ENCODE measurements at regions not wholly inside any gene's neighbourhood (a gene's known extent, or its start where the extent isn't known, plus 50 kb on each side); places are given as distances from the start of the nearest gene placed in this dataset.

DNA sequence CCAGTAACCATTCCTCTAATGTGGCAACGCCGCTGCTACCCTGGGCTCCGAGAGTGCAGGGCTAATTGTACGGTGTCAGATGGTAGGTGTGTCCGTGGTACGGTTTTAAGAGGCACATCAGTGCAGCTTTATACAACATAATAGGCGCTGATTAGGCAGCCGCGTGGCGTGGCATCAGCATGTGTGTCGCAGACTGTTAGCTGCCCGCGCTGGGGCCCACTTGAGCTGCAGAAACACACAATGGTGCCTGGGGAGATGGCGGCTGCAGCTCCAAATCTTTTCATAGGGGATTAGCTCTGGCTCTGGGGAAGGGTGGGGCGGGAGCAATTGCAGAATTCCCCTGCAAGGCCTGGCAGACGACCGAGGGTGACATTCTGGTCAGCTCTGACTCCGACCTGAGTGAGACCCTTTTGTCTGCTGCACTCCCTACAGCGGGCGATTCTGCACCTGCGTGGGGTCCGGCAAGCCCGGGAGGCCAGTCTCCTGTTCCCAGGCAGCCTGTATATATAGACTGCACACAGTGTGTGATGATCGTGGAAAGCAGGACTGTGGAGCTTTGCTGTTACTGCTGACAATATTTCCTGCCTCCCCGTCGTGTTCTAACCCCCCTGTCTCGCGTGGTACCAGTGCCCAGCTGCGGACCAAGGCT lies 722.7 kb upstream of the CELF2 start:
- Histone ChIP-seq H3K27ac (no peak overlapping the region), H3K9me3 (no peaks in the 10 kb centered on the region), H3K4me3 (no peak overlapping the region), H3K36me3 (no peaks in the 10 kb centered on the region), H3K4me1 (peaks cover 0 to 4% (median 0%) of the 10 kb centered on the region in 4 donors), H3K27me3 (no peaks in the 10 kb centered on the region)
- TF ChIP-seq EP300 (IDR thresholded peaks at IDR 0.05), result no peak
- TF ChIP-seq, protein P1, sequence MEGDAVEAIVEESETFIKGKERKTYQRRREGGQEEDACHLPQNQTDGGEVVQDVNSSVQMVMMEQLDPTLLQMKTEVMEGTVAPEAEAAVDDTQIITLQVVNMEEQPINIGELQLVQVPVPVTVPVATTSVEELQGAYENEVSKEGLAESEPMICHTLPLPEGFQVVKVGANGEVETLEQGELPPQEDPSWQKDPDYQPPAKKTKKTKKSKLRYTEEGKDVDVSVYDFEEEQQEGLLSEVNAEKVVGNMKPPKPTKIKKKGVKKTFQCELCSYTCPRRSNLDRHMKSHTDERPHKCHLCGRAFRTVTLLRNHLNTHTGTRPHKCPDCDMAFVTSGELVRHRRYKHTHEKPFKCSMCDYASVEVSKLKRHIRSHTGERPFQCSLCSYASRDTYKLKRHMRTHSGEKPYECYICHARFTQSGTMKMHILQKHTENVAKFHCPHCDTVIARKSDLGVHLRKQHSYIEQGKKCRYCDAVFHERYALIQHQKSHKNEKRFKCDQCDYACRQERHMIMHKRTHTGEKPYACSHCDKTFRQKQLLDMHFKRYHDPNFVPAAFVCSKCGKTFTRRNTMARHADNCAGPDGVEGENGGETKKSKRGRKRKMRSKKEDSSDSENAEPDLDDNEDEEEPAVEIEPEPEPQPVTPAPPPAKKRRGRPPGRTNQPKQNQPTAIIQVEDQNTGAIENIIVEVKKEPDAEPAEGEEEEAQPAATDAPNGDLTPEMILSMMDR (IDR thresholded peaks at IDR 0.05), result no peak
- no peak for TF ChIP-seq POLR2AphosphoS5 (IDR thresholded peaks at IDR 0.05)
- no peak for TF ChIP-seq POLR2A (IDR thresholded peaks at IDR 0.05)
- no peak for DNase-seq
- WGBS, 2 donors, result 85% methylated on average over 29 of the region's 29 CpGs
- intact Hi-C loops (cut with DNase I), result no loop called here

DNA sequence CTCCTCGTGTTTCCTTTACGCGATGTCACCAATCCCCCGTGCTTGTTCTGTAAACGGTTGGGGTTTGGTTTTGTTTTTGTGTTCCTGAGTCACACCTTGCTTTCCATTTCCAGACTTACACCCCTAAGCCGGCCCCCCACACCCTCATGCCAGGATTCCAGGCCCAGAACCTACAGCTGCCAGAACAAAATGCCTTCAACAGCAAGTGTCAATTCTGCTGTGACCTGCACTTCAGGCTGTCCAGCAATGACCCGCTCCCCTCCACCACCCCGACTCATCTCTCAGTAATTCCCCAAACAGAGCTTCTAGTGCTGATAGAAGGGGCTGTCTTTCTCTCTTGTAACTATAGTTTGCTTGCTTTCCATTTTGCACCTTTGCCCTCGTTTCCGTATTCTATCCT lies 722.1 kb upstream of the CELF2 start:
- no peaks in the 10 kb centered on the region for H3K36me3 ChIP-seq
- H3K27me3 ChIP-seq, result no peaks in the 10 kb centered on the region
- no peak overlapping the region for H3K27ac ChIP-seq
- 67 to 72% methylated on average over 10 of the region's 10 CpGs for WGBS, 2 donors
- H3K9me3 ChIP-seq, result no peaks in the 10 kb centered on the region
- DNase-seq, result no peak
- intact Hi-C loops (cut with DNase I), result no loop called here
- peaks cover 0 to 4% (median 0%) of the 10 kb centered on the region in 4 donors for H3K4me1 ChIP-seq
- H3K4me3 ChIP-seq, result no peak overlapping the region
- no peak for TF ChIP-seq POLR2AphosphoS5 (IDR thresholded peaks at IDR 0.05)
- TF ChIP-seq, protein P1 (IDR thresholded peaks at IDR 0.05), result no peak
- TF ChIP-seq EP300 (IDR thresholded peaks at IDR 0.05), result no peak
- no peak for TF ChIP-seq POLR2A (IDR thresholded peaks at IDR 0.05)

DNA sequence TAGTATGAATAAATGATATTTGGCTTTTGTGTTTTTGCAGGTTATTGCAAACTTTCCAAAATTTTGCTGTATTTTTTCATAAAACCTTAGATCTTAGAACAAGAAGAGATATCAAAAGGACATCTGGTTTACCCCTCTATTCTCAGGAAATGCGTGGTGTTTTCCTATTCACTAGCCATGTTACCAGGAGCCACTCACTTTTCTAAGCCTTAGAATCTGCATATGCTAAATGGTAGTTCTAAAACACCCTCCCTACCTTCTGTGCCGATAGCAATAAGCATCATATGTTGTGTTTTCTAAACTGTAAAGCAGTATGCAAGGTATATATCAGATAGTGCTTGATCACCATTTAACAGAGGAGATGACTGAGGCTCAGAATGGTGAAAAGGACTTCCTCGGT lies 715.0 kb upstream of the CELF2 start:
- TF ChIP-seq POLR2A (IDR thresholded peaks at IDR 0.05), result no peak
- no peak for TF ChIP-seq EP300 (IDR thresholded peaks at IDR 0.05)
- TF ChIP-seq POLR2AphosphoS5 (IDR thresholded peaks at IDR 0.05), result no peak
- TF ChIP-seq, protein P1 (IDR thresholded peaks at IDR 0.05), result no peak
- no peak for DNase-seq
- Histone ChIP-seq H3K9me3 (no peaks in the 10 kb centered on the region), H3K4me3 (no peak overlapping the region), H3K36me3 (no peaks in the 10 kb centered on the region), H3K27ac (no peak overlapping the region), H3K4me1 (no peaks in the 10 kb centered on the region), H3K27me3 (no peaks in the 10 kb centered on the region)
- WGBS, 2 donors, result 81 to 85% methylated on average over 3 of the region's 3 CpGs
- intact Hi-C loops (cut with DNase I), result no loop called here

DNA sequence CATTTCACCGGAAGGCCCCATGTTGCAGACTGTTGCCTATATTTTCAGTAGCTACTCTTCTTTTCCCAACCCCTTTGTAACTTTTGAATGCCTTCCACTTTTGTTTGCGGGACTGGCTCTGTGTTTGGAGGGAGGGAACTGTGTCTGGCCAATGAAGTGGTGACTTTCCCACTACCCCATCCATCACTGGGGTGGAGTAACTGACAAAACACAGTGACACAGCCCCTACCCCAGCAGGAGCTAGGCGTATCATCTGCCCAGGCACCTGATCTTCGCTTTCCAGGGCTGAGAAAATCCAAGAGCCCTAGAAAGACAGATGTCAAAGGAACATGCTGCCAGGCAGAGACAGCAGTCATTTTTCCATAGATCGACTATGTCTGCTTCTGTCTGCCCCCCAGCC lies 710.6 kb upstream of the CELF2 start:
- Histone ChIP-seq H3K27me3 (no peaks in the 10 kb centered on the region), H3K9me3 (no peaks in the 10 kb centered on the region), H3K4me3 (no peak overlapping the region), H3K4me1 (no peaks in the 10 kb centered on the region), H3K36me3 (no peaks in the 10 kb centered on the region), H3K27ac (no peak overlapping the region)
- intact Hi-C loops (cut with DNase I), result no loop called here
- TF ChIP-seq POLR2AphosphoS5 (IDR thresholded peaks at IDR 0.05) (no peak), EP300 (IDR thresholded peaks at IDR 0.05) (no peak), POLR2A (IDR thresholded peaks at IDR 0.05) (no peak)
- TF ChIP-seq, protein P1 (IDR thresholded peaks at IDR 0.05), result no peak
- DNase-seq, result no peak
- WGBS, 2 donors, result 94% methylated on average over 5 of the region's 5 CpGs

DNA sequence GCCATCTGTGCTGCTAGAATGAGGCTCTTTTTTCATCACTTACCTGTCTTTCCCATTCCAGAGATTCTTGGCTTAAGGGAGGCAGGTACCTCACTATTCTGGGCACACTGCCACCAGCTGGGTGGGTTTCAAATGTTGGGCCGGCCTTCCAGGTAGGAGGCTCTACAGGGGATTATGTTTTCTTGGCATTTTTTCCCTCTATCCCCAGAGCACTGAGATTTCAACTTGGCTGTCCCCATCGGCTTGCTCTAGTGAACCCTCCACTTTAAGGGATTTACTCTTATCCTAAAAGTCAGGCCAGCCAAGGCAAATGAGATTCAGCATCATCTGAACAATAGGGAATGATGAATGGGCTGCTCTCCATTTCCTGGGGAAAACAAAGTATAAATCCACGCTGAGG lies 710.1 kb upstream of the CELF2 start:
- no peak overlapping the region for H3K4me3 ChIP-seq
- no peaks in the 10 kb centered on the region for H3K9me3 ChIP-seq
- intact Hi-C loops (cut with DNase I), result no loop called here
- TF ChIP-seq POLR2AphosphoS5 (IDR thresholded peaks at IDR 0.05) (no peak), POLR2A (IDR thresholded peaks at IDR 0.05) (no peak), EP300 (IDR thresholded peaks at IDR 0.05) (no peak)
- TF ChIP-seq, protein P1 (IDR thresholded peaks at IDR 0.05), result no peak
- H3K4me1 ChIP-seq, result no peaks in the 10 kb centered on the region
- H3K36me3 ChIP-seq, result no peaks in the 10 kb centered on the region
- DNase-seq, result no peak
- H3K27me3 ChIP-seq, result no peaks in the 10 kb centered on the region
- WGBS, 2 donors, result 73 to 79% methylated on average over 3 of the region's 3 CpGs
- no peak overlapping the region for H3K27ac ChIP-seq
